H1 (cell line): ENCODE measurements at regions not wholly inside any gene's neighbourhood (a gene's known extent, or its start where the extent isn't known, plus 50 kb on each side); places are given as distances from the start of the nearest gene placed in this dataset.

Source experiments
- CTCF ChIA-PET: fragments of 300-600 bp; sonication (Branson Sonifier 250); formaldehyde crosslinking; loops from one replicate; lab custom pipeline; 2021; ENCODE audit not compliant: partially characterized antibody; lab: Charles Lee
- POLR2A ChIA-PET: fragments of 300-600 bp; sonication (Branson Sonifier 250); formaldehyde crosslinking; loops from one replicate; lab custom pipeline; 2021; ENCODE audit warnings: inconsistent platforms; ENCODE audit not compliant: partially characterized antibody; lab: Charles Lee
- DNase-seq, 2 experiments: peaks; one replicate each; pipeline versions ENCODE4 v3.0.0 to v3.0.0-alpha.2; 2010 to 2022; ENCODE audit warnings: low spot score in 2 of 2, low read depth in 1 of 2, mixed read lengths in 1 of 2
- FAIRE-seq: peaks from 2 replicates; lab custom pipeline; 2011; peaks lifted over from hg19 to GRCh38; lab: Jason Lieb, UNC
- H2AFZ ChIP-seq: 2 replicates; pipeline ENCODE4 v1.8.1; 2012; ENCODE audit warnings: low read length, inconsistent platforms
- H2AK5ac ChIP-seq: 2 replicates; pipeline ENCODE4 v1.6.1; 2013; ENCODE audit warnings: low read depth, low read length
- H2BK120ac ChIP-seq: replicated peaks from 2 replicates; pipeline ENCODE3; 2013; ENCODE audit warnings: low read depth, low read length, inconsistent platforms
- H2BK12ac ChIP-seq: 2 replicates; pipeline ENCODE4 v1.6.1; 2013; ENCODE audit warnings: low read depth, low read length
- H2BK15ac ChIP-seq: 2 replicates; pipeline ENCODE4 v1.6.1; 2013; ENCODE audit warnings: low read length
- H2BK20ac ChIP-seq: 2 replicates; pipeline ENCODE4 v1.6.1; 2013; ENCODE audit warnings: low read length
- H2BK5ac ChIP-seq: 2 replicates; pipeline ENCODE4 v1.6.1; 2013; ENCODE audit warnings: low read depth, low read length
- H3K14ac ChIP-seq: 2 replicates; pipeline ENCODE4 v1.6.1; 2013; ENCODE audit warnings: inconsistent platforms; ENCODE audit not compliant: insufficient read length
- H3K18ac ChIP-seq: 2 replicates; pipeline ENCODE4 v1.6.1; 2013; ENCODE audit warnings: low read length; ENCODE audit errors: extremely low read depth
- H3K23ac ChIP-seq: 2 replicates; pipeline ENCODE4 v1.6.1; 2013; ENCODE audit warnings: inconsistent platforms; ENCODE audit not compliant: insufficient read length
- H3K23me2 ChIP-seq: 2 replicates; pipeline ENCODE4 v1.6.1; 2013; ENCODE audit warnings: low read depth, low read length
- H3K27ac ChIP-seq: 2 replicates; pipeline ENCODE4 v1.6.1; 2011; ENCODE audit warnings: low read depth, low read length, inconsistent platforms
- H3K27me3 ChIP-seq, 4 experiments: replicated peaks in 1 of 4; 1 replicate in 1 of 4; 2 replicates in 3 of 4; pipeline versions ENCODE4 v1.6.1 to v1.8.1; 2011 to 2013; ENCODE audit warnings: low read length in 3 of 4, mild to moderate bottlenecking in 3 of 4, inconsistent platforms in 2 of 4, mixed read lengths in 2 of 4, moderate library complexity in 1 of 4; ENCODE audit not compliant: control insufficient read depth in 3 of 4, insufficient read depth in 3 of 4; ENCODE audit errors: extremely low read depth in 1 of 4
- H3K36me3 ChIP-seq, 4 experiments: 2 replicates each; pipeline versions ENCODE4 v1.6.1 to v1.8.1; 2011 to 2013; ENCODE audit warnings: mild to moderate bottlenecking in 4 of 4, low read length in 3 of 4, moderate library complexity in 2 of 4, control low read depth in 1 of 4, inconsistent platforms in 1 of 4; ENCODE audit not compliant: insufficient read depth in 4 of 4, control insufficient read depth in 2 of 4
- H3K4ac ChIP-seq: replicated peaks from 2 replicates; pipeline ENCODE3; 2013; ENCODE audit warnings: low read length, low read depth, mixed read lengths, inconsistent platforms; ENCODE audit not compliant: insufficient read length
- H3K4me1 ChIP-seq, 4 experiments: replicated peaks in 1 of 4; 1 replicate in 1 of 4; 2 replicates in 3 of 4; pipeline versions ENCODE4 v1.6.1 to v1.8.1; 2011 to 2013; ENCODE audit warnings: low read length in 3 of 4, inconsistent platforms in 2 of 4, mixed read lengths in 1 of 4; ENCODE audit not compliant: insufficient read depth in 4 of 4, control insufficient read depth in 3 of 4
- H3K4me2 ChIP-seq, 2 experiments: 2 replicates each; pipeline versions ENCODE4 v1.6.1 to v1.8.1; 2011 to 2013; ENCODE audit warnings: low read depth in 2 of 2, low read length in 2 of 2, control low read depth in 1 of 2, inconsistent platforms in 1 of 2, mild to moderate bottlenecking in 1 of 2; ENCODE audit not compliant: insufficient read depth in 1 of 2
- H3K4me3 ChIP-seq, 4 experiments: fragments of 200-600, 300-600 bp in 1 of 4; sonication (generic), shearing (Covaris generic), sonication (Bioruptor Twin) in 1 of 4; 2 replicates each; pipeline versions ENCODE4 v1.5.1 to v1.8.1; 2011 to 2016; ENCODE audit warnings: low read length in 4 of 4, low read depth in 3 of 4, control low read depth in 2 of 4, inconsistent platforms in 2 of 4, mild to moderate bottlenecking in 2 of 4, mixed read lengths in 1 of 4, moderate library complexity in 1 of 4; ENCODE audit not compliant: insufficient read depth in 2 of 4; ENCODE audit errors: extremely low read depth in 1 of 4
- H3K56ac ChIP-seq: replicated peaks from 2 replicates; pipeline ENCODE3; 2013; ENCODE audit warnings: low read depth, mild to moderate bottlenecking, mixed read lengths, low read length, inconsistent platforms; ENCODE audit not compliant: insufficient read length
- H3K79me1 ChIP-seq: 2 replicates; pipeline ENCODE4 v1.6.1; 2013; ENCODE audit warnings: low read depth, low read length, control low read depth
- H3K79me2 ChIP-seq, 2 experiments: 2 replicates each; pipeline versions ENCODE4 v1.6.1 to v1.8.1; 2012 to 2013; ENCODE audit warnings: low read length in 2 of 2, mild to moderate bottlenecking in 2 of 2, inconsistent platforms in 1 of 2; ENCODE audit not compliant: insufficient read depth in 2 of 2, control insufficient read depth in 1 of 2
- H3K9ac ChIP-seq, 4 experiments: replicated peaks in 1 of 4; 1 replicate in 1 of 4; 2 replicates in 3 of 4; pipeline versions ENCODE4 v1.6.1 to v1.8.1; 2011 to 2013; ENCODE audit warnings: low read depth in 3 of 4, low read length in 3 of 4, control low read depth in 2 of 4, mild to moderate bottlenecking in 2 of 4, moderate library complexity in 2 of 4, inconsistent platforms in 1 of 4; ENCODE audit errors: extremely low read depth in 1 of 4
- H3K9me3 ChIP-seq, 2 experiments: 2 replicates each; pipeline versions ENCODE4 v1.6.1 to v1.8.1; 2012 to 2013; ENCODE audit warnings: mild to moderate bottlenecking in 2 of 2, moderate library complexity in 2 of 2, control low read depth in 1 of 2, inconsistent platforms in 1 of 2, low read depth in 1 of 2, low read length in 1 of 2, mixed read lengths in 1 of 2; ENCODE audit not compliant: insufficient read depth in 2 of 2
- H4K20me1 ChIP-seq, 2 experiments: replicated peaks in 1 of 2; 2 replicates each; pipeline versions ENCODE3 to v1.8.1; 2011 to 2013; ENCODE audit warnings: inconsistent platforms in 2 of 2, low read length in 2 of 2, mild to moderate bottlenecking in 1 of 2; ENCODE audit not compliant: insufficient read depth in 2 of 2, control insufficient read depth in 1 of 2
- H4K5ac ChIP-seq: 2 replicates; pipeline ENCODE4 v1.6.1; 2013; ENCODE audit warnings: low read length, low read depth, mixed read lengths, inconsistent platforms; ENCODE audit not compliant: insufficient read length
- H4K8ac ChIP-seq: 2 replicates; pipeline ENCODE4 v1.8.0; 2013; ENCODE audit warnings: mild to moderate bottlenecking, moderate library complexity, low read length, inconsistent platforms; ENCODE audit not compliant: insufficient read depth; ENCODE audit errors: extremely low read depth
- H4K91ac ChIP-seq: replicated peaks from 2 replicates; pipeline ENCODE3; 2013; ENCODE audit warnings: low read length, mixed read lengths, inconsistent platforms; ENCODE audit not compliant: insufficient read length
- EGR1 ChIP-seq: IDR thresholded peaks from 2 replicates; pipeline ENCODE4 v1.6.1; 2011; ENCODE audit warnings: low read depth, low read length, borderline replicate concordance
- KDM4A ChIP-seq: IDR thresholded peaks from one replicate; pipeline ENCODE4 v1.7.1; 2012; ENCODE audit warnings: low read depth, mild to moderate bottlenecking, moderate library complexity, low read length, inconsistent platforms; ENCODE audit not compliant: severe bottlenecking
- PHF8 ChIP-seq: fragments of 200-600 bp; sonication (generic); conservative IDR thresholded peaks from 2 replicates; pipeline ENCODE4 v1.7.1; 2012; ENCODE audit warnings: low read depth, mild to moderate bottlenecking, inconsistent platforms, low read length, moderate library complexity
- RXRA ChIP-seq: IDR thresholded peaks from 2 replicates; pipeline ENCODE4 v1.6.1; 2011; ENCODE audit warnings: low read depth, mild to moderate bottlenecking, low read length, moderate library complexity; ENCODE audit not compliant: insufficient read depth
- TAF1 ChIP-seq: IDR thresholded peaks from 2 replicates; pipeline ENCODE4 v1.6.1; 2011; ENCODE audit warnings: mild to moderate bottlenecking, low read depth, low read length
- WGBS, 2 experiments: shearing (Covaris generic) in 1 of 2; methylation state at CpG; one replicate each; pipeline versions ENCODE4 v1.1.6 to v1.1.7; 2013 to 2015; ENCODE audit warnings: low lambda C conversion rate in 2 of 2, mixed read lengths in 2 of 2, inconsistent platforms in 1 of 2, low coverage in 1 of 2, missing lambda C conversion rate in 1 of 2; ENCODE audit not compliant: insufficient replicate concordance in 2 of 2, insufficient coverage in 1 of 2, insufficient read length in 1 of 2; ENCODE audit errors: extremely low coverage in 1 of 2, missing lambda C conversion rate in 1 of 2; 5-methylcytosine and 5-hydroxymethylcytosine counted together
- TF ChIP-seq, protein P1 (sequence below): IDR thresholded peaks from 2 replicates; pipeline ENCODE4 v1.6.1; 2012; ENCODE audit warnings: inconsistent platforms

DNA sequence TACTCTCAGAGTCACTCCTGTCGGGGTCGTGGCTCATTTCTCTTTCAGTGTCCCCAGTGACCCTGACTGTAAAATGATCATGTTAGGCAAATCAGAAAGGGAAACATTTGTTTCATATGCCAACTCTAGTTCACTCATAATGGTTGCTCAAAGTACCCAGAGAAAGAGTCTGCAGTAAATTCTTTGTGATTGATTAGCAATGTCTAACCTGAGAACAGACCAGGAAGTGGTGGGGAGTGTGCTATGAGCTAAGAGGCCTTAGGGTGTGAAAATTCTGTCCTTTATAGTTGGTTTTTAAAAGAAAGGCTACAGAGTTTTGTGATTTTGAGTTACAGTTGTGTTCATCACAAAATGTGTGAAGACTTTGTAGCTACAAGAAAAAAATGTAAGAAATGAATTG, 108.9 kb downstream of the EDEM1 start:
- no peaks in the 10 kb centered on the region for H3K36me3 ChIP-seq
- H4K20me1 ChIP-seq = no peaks in the 10 kb centered on the region
- H4K8ac ChIP-seq = no peak overlapping the region
- no peaks in the 10 kb centered on the region for H3K79me2 ChIP-seq
- H3K56ac ChIP-seq = no peak overlapping the region
- H2AK5ac ChIP-seq = no peak overlapping the region
- H3K79me1 ChIP-seq = no peaks in the 10 kb centered on the region
- no peak overlapping the region for H2BK120ac ChIP-seq
- no peak overlapping the region for H3K27ac ChIP-seq
- H2BK15ac ChIP-seq = no peak overlapping the region
- H2BK5ac ChIP-seq = no peak overlapping the region
- DNase-seq (no peak), FAIRE-seq (no peak)
- ChIA-PET POLR2A (no interaction called here), CTCF (no interaction called here)
- no peak overlapping the region for H3K23ac ChIP-seq
- no peak overlapping the region for H2BK12ac ChIP-seq
- H2AFZ ChIP-seq = no peak overlapping the region
- no peak overlapping the region for H2BK20ac ChIP-seq
- TF ChIP-seq, protein P1, sequence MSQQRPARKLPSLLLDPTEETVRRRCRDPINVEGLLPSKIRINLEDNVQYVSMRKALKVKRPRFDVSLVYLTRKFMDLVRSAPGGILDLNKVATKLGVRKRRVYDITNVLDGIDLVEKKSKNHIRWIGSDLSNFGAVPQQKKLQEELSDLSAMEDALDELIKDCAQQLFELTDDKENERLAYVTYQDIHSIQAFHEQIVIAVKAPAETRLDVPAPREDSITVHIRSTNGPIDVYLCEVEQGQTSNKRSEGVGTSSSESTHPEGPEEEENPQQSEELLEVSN = no peak
- no peak for TF ChIP-seq EGR1
- TF ChIP-seq RXRA = no peak
- TF ChIP-seq KDM4A = no peak
- TF ChIP-seq PHF8 = no peak
- TF ChIP-seq TAF1 = no peak
- H3K23me2 ChIP-seq = no peaks in the 10 kb centered on the region
- no peak overlapping the region for H4K91ac ChIP-seq
- no peak overlapping the region for H3K4me2 ChIP-seq
- H3K9ac ChIP-seq = no peak overlapping the region
- WGBS, 2 experiments = 73% methylated on average over 2 of the region's 2 CpGs; no CpG with 5 or more reads in 1 of the 2 experiments
- H3K9me3 ChIP-seq = no peaks in the 10 kb centered on the region
- no peak overlapping the region for H3K4ac ChIP-seq
- H3K4me3 ChIP-seq = no peak overlapping the region
- peaks cover 0 to 1% (median 0%) of the 10 kb centered on the region in 4 experiments; a peak in 1 of 7 replicates for H3K27me3 ChIP-seq
- H4K5ac ChIP-seq = no peak overlapping the region
- H3K4me1 ChIP-seq = no peaks in the 10 kb centered on the region
- H3K18ac ChIP-seq = no peak overlapping the region
- H3K14ac ChIP-seq = no peak overlapping the region
